ENCODE measurements at regions not wholly inside any gene's neighbourhood (a gene's known extent, or its start where the extent isn't known, plus 50 kb on each side); places are given as distances from the start of the nearest gene placed in this dataset.

DNA sequence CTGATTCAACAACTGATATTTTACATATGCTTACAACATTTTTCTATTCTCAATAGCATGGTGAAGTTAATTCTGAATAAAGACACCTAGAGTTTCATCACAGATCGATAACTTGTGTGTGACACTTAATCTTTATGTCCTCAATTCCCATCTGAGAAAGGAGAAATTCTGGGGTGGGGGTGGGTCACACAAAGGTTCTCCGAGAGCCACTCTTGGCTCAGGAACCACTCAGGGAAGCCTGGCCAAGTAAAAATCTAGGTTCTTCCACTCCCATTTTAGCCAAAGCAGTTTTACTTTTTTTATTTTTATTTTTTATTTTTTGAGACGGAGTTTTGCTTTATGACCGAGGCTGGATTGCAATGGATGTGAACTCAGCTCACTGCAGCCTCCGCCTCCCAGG lies 111.0 kb upstream of the TBL1XR1 start:
- H3K4me3 ChIP-seq (ENCODE audit: control insufficient read depth, low read depth, low read length): no peak overlapping the region
- no peak for DNase-seq (ENCODE audit: low read depth)
- TF ChIP-seq, protein P1, sequence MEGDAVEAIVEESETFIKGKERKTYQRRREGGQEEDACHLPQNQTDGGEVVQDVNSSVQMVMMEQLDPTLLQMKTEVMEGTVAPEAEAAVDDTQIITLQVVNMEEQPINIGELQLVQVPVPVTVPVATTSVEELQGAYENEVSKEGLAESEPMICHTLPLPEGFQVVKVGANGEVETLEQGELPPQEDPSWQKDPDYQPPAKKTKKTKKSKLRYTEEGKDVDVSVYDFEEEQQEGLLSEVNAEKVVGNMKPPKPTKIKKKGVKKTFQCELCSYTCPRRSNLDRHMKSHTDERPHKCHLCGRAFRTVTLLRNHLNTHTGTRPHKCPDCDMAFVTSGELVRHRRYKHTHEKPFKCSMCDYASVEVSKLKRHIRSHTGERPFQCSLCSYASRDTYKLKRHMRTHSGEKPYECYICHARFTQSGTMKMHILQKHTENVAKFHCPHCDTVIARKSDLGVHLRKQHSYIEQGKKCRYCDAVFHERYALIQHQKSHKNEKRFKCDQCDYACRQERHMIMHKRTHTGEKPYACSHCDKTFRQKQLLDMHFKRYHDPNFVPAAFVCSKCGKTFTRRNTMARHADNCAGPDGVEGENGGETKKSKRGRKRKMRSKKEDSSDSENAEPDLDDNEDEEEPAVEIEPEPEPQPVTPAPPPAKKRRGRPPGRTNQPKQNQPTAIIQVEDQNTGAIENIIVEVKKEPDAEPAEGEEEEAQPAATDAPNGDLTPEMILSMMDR (conservative IDR thresholded peaks at IDR 0.05; ENCODE audit: control insufficient read depth, insufficient read depth, low read depth, low read length): no peak

DNA sequence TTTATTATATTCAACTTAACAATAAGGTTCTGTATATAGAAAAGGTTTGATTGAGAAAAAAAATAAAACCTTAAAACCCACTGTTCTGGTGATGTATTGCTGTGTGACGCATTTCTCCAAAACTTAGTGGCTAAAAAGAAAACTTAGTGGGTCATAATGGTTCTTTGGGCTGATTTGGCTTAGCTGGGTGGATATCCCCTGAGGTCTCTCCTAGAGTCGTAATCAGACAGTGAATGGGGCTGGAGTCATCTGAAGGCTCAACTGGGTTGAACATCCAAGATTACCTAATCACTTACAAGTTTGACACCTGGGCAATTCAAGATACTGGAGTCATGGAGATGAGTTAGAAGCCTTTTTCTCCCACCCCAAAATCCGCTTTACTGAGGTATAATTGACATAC lies 111.6 kb upstream of the TBL1XR1 start:
- no peak overlapping the region for H3K4me3 ChIP-seq (ENCODE audit: control insufficient read depth, low read depth, low read length)
- TF ChIP-seq, protein P1 (conservative IDR thresholded peaks at IDR 0.05; ENCODE audit: control insufficient read depth, insufficient read depth, low read depth, low read length): no peak
- DNase-seq (ENCODE audit: low read depth): no peak

DNA sequence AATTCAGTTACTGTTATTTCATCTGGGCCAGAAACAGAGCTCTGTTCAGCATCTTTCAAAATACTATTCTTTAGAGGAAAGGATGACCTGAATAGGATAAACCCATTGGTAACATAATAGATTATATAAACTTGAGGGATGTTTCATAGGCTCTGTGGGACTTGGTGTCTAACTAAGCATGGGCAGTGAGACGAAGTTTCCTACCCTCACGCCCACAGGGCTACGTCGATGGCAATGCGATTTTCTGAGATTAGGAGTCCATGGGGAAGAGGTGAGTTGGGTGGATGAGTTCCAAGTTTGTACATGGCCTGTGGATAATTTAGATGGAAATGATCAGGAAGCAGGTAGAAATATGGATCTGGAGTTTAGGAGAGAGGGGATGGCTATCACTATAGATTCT lies 115.2 kb upstream of the TBL1XR1 start:
- no peak overlapping the region for H3K4me3 ChIP-seq (ENCODE audit: control insufficient read depth, low read depth, low read length)
- TF ChIP-seq, protein P1 (conservative IDR thresholded peaks at IDR 0.05; ENCODE audit: control insufficient read depth, insufficient read depth, low read depth, low read length): no peak
- no peak for DNase-seq (ENCODE audit: low read depth)

- H3K4me3 ChIP-seq (ENCODE audit: control insufficient read depth, low read depth, low read length): no peak overlapping the region
- TF ChIP-seq, protein P1 (conservative IDR thresholded peaks at IDR 0.05; ENCODE audit: control insufficient read depth, insufficient read depth, low read depth, low read length): no peak
- DNase-seq (ENCODE audit: low read depth): no peak
Observed at GRCh38 chr3:177314897-177315296, 117.6 kb upstream of the TBL1XR1 start.

DNA sequence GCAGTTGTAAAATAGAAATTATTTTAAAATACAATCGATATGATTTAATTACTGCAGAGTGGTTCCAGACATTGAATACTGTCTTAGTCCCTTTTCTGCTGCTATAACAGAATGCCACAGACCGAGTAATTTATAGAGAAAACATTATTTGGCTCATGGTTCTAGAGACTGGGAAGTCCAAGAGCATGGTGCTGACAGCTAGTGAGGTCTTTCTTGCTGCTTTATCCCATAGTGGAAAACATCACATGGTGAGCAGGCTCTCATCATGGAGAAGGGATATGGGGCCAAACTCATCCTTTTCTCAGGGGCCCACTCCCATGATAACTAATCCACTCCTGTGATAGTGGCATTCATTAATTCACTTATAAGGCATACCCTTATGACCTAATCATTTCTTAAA lies 120.0 kb upstream of the TBL1XR1 start:
- no peak for DNase-seq (ENCODE audit: low read depth)
- TF ChIP-seq, protein P1 (conservative IDR thresholded peaks at IDR 0.05; ENCODE audit: control insufficient read depth, insufficient read depth, low read depth, low read length): no peak
- H3K4me3 ChIP-seq (ENCODE audit: control insufficient read depth, low read depth, low read length): no peak overlapping the region

- TF ChIP-seq, protein P1 (conservative IDR thresholded peaks at IDR 0.05; ENCODE audit: control insufficient read depth, insufficient read depth, low read depth, low read length): no peak
- no peak for DNase-seq (ENCODE audit: low read depth)
- H3K4me3 ChIP-seq (ENCODE audit: control insufficient read depth, low read depth, low read length): no peak overlapping the region
Observed at GRCh38 chr3:177318559-177318958, 121.3 kb upstream of the TBL1XR1 start.

DNA sequence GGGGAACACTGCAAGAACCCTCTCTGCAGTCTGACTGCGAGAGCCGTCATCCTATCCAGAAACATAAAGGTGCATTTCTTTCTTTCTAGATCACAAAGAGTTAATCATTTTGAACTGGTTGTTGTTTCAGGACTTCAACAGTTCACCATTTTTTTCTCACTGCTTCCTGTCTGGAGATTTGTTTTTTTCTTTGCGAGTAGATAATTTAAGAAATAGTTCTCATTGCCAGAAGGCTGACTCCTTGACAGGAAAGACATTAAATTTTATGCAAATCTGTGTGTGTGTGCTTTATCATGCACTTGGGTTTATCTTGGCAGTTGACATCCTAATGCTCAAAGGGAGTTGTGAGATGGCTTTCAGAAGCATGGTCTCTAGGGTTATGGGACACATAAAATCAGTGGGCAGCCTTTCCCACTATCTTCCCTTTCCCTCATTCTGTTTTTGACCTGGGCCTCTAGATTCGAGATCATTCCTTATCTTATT lies 123.5 kb upstream of the TBL1XR1 start:
- TF ChIP-seq, protein P1 (conservative IDR thresholded peaks at IDR 0.05; ENCODE audit: control insufficient read depth, insufficient read depth, low read depth, low read length): no peak
- H3K4me3 ChIP-seq (ENCODE audit: control insufficient read depth, low read depth, low read length): no peak overlapping the region
- DNase-seq (ENCODE audit: low read depth): no peak
